ENCODE measurements at regions not wholly inside any gene's neighbourhood (a gene's known extent, or its start where the extent isn't known, plus 50 kb on each side); places are given as distances from the start of the nearest gene placed in this dataset.

DNA sequence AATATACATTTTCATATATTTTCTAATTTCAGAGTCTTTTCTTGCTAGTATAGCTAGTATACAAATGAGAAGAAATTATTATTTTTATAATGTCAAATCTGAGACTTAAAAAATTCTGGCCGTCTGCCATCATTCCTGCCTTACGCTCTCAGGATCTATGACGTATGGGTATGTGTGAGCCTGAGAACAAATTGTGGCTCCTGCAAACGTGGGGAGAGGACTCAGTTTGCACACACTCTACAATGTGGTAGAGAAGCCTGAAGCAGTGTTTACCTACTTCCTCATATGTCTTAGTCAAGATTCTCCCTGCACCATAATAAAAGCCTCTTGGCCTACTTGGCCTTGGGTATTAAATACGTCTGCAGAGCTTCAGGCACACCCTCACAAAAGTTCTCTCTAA, 825.4 kb downstream of the SEMA5A start:
- Mint-ChIP-seq H3K4me1 (ENCODE audit: low read depth, unreplicated experiment) (no peaks in the 10 kb centered on the region), H3K4me3 (ENCODE audit: unreplicated experiment) (no peak overlapping the region), H3K27me3 (ENCODE audit: insufficient read depth, unreplicated experiment) (no peaks in the 10 kb centered on the region), H3K36me3 (ENCODE audit: insufficient read depth, unreplicated experiment) (no peaks in the 10 kb centered on the region), H3K9me3 (ENCODE audit: unreplicated experiment) (no peaks in the 10 kb centered on the region), H3K27ac (ENCODE audit: unreplicated experiment) (no peak overlapping the region)
- BruUV-seq (replicated peaks) = no TSS peak
- POLR2A ChIA-PET = no interaction called here
- CTCF ChIA-PET = no interaction called here
- intact Hi-C loops (cut with micrococcal nuclease; ENCODE audit: unreplicated experiment) = no loop called here
- no peaks in the 10 kb centered on the region for H3K9me3 ChIP-seq
- no peaks in the 10 kb centered on the region for H3K27me3 ChIP-seq (replicated peaks; ENCODE audit: control insufficient read depth, insufficient read depth, low read length)
- TF ChIP-seq, protein P1, sequence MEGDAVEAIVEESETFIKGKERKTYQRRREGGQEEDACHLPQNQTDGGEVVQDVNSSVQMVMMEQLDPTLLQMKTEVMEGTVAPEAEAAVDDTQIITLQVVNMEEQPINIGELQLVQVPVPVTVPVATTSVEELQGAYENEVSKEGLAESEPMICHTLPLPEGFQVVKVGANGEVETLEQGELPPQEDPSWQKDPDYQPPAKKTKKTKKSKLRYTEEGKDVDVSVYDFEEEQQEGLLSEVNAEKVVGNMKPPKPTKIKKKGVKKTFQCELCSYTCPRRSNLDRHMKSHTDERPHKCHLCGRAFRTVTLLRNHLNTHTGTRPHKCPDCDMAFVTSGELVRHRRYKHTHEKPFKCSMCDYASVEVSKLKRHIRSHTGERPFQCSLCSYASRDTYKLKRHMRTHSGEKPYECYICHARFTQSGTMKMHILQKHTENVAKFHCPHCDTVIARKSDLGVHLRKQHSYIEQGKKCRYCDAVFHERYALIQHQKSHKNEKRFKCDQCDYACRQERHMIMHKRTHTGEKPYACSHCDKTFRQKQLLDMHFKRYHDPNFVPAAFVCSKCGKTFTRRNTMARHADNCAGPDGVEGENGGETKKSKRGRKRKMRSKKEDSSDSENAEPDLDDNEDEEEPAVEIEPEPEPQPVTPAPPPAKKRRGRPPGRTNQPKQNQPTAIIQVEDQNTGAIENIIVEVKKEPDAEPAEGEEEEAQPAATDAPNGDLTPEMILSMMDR (IDR thresholded peaks at IDR 0.05; ENCODE audit: insufficient read depth in 1 of 2, low read depth in 1 of 2, low read length in 1 of 2, severe bottlenecking in 1 of 2, unreplicated experiment in 1 of 2) = no peak
- DNase-seq = no peak
- no peak overlapping the region for H3K4me3 ChIP-seq (ENCODE audit: low read depth, low read length)
- no peaks in the 10 kb centered on the region for H3K4me1 ChIP-seq
- no peaks in the 10 kb centered on the region for H3K36me3 ChIP-seq (ENCODE audit: control insufficient read depth, insufficient read depth, low read length)

DNA sequence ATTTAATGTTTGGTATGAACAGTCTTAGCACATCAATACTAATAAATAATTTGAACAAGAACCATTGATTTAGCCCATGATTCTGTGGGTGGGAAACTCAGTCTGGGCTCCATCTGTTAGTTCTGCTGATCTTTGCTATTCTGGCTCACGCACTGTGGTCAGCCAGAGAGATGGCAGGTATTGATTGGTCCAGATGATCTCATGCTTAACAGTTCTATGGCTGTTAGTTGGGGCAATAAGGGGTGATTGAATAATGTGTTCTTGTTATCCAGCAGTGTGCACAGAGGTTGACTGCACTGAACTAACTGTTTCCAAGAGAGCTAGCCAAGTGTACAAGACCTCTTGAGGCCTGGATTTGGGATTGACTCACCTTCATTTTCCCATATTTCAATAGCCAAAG, 824.3 kb downstream of the SEMA5A start:
- Mint-ChIP-seq H3K27me3 (ENCODE audit: insufficient read depth, unreplicated experiment) (no peaks in the 10 kb centered on the region), H3K27ac (ENCODE audit: unreplicated experiment) (no peak overlapping the region), H3K9me3 (ENCODE audit: unreplicated experiment) (no peaks in the 10 kb centered on the region), H3K36me3 (ENCODE audit: insufficient read depth, unreplicated experiment) (no peaks in the 10 kb centered on the region), H3K4me3 (ENCODE audit: unreplicated experiment) (no peak overlapping the region), H3K4me1 (ENCODE audit: low read depth, unreplicated experiment) (no peaks in the 10 kb centered on the region)
- Histone ChIP-seq H3K4me3 (ENCODE audit: low read depth, low read length) (no peak overlapping the region), H3K4me1 (no peaks in the 10 kb centered on the region), H3K9me3 (no peaks in the 10 kb centered on the region), H3K36me3 (ENCODE audit: control insufficient read depth, insufficient read depth, low read length) (no peaks in the 10 kb centered on the region), H3K27me3 (replicated peaks; ENCODE audit: control insufficient read depth, insufficient read depth, low read length) (no peaks in the 10 kb centered on the region)
- ChIA-PET POLR2A (no interaction called here), CTCF (no interaction called here)
- no peak for DNase-seq
- BruUV-seq (replicated peaks) = no TSS peak
- intact Hi-C loops (cut with micrococcal nuclease; ENCODE audit: unreplicated experiment) = no loop called here
- TF ChIP-seq, protein P1 (IDR thresholded peaks at IDR 0.05; ENCODE audit: insufficient read depth in 1 of 2, low read depth in 1 of 2, low read length in 1 of 2, severe bottlenecking in 1 of 2, unreplicated experiment in 1 of 2) = no peak

DNA sequence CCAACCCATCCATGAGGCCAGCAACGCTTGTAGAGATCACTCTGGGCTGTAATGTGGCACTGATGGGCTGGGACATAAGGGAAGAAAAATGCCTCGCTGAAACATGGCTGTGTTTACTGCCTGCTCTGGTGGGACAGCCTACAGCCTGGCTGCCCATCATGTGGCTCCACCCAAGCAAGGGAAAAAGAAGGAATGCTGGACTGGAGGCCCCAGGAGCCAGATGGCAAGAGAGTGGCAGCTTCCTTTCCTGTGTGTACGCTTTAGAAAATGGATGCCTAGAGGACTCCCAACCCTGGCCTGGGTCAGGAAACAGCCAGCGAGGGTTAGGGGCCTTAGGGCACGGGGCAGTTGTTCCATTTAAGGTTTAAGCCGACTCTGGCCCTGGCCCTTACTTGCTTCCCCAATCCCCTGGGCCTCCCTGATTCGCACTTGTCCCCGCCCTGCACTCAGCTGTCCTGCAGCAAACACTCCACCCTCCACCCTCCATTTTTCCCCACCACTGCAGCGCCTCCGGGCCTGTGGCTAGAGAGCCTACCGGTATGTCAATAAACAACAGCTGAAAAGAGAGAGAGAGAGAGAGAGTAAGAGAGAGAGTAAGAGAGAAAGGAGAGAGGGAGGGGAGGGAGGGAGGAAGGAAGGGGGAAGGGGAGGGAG, 819.4 kb downstream of the SEMA5A start:
- ChIA-PET POLR2A (no interaction called here), CTCF (no interaction called here)
- no TSS peak for BruUV-seq (replicated peaks)
- Mint-ChIP-seq H3K4me1 (ENCODE audit: low read depth, unreplicated experiment) (no peaks in the 10 kb centered on the region), H3K36me3 (ENCODE audit: insufficient read depth, unreplicated experiment) (no peaks in the 10 kb centered on the region), H3K9me3 (ENCODE audit: unreplicated experiment) (peaks cover 10% of the 10 kb centered on the region), H3K4me3 (ENCODE audit: unreplicated experiment) (no peak overlapping the region), H3K27me3 (ENCODE audit: insufficient read depth, unreplicated experiment) (no peaks in the 10 kb centered on the region), H3K27ac (ENCODE audit: unreplicated experiment) (no peak overlapping the region)
- intact Hi-C loops (cut with micrococcal nuclease; ENCODE audit: unreplicated experiment) = no loop called here
- TF ChIP-seq, protein P1 (IDR thresholded peaks at IDR 0.05; ENCODE audit: insufficient read depth in 1 of 2, low read depth in 1 of 2, low read length in 1 of 2, severe bottlenecking in 1 of 2, unreplicated experiment in 1 of 2) = no peak
- Histone ChIP-seq H3K27me3 (replicated peaks; ENCODE audit: control insufficient read depth, insufficient read depth, low read length) (no peaks in the 10 kb centered on the region), H3K9me3 (no peaks in the 10 kb centered on the region), H3K4me3 (ENCODE audit: low read depth, low read length) (no peak overlapping the region), H3K4me1 (no peaks in the 10 kb centered on the region), H3K36me3 (ENCODE audit: control insufficient read depth, insufficient read depth, low read length) (no peaks in the 10 kb centered on the region)
- DNase-seq = no peak

Data from Caco-2 (cell line).